Left ventricle myocardium inferior (tissue), 1 donor: ENCODE measurements at regions not wholly inside any gene's neighbourhood (a gene's known extent, or its start where the extent isn't known, plus 50 kb on each side); places are given as distances from the start of the nearest gene placed in this dataset.

Experiments
- DNase-seq: peaks from one replicate; pipeline ENCODE4 v3.0.0-alpha.2; 2020
- H3K27ac ChIP-seq: fragments of 200-600 bp; replicated peaks from 2 replicates; pipeline ENCODE4 v1.8.0; 2021
- H3K27me3 ChIP-seq: fragments of 200-600 bp; 2 replicates; pipeline ENCODE4 v1.8.0; 2021; ENCODE audit warnings: low read depth
- H3K36me3 ChIP-seq: fragments of 200-600 bp; 2 replicates; pipeline ENCODE4 v1.8.0; 2021
- H3K4me1 ChIP-seq: fragments of 200-600 bp; 2 replicates; pipeline ENCODE4 v1.8.0; 2021
- H3K4me3 ChIP-seq: fragments of 200-600 bp; 2 replicates; pipeline ENCODE4 v1.8.0; 2021; ENCODE audit warnings: mild to moderate bottlenecking, moderate library complexity
- H3K9me3 ChIP-seq: fragments of 200-600 bp; replicated peaks from 2 replicates; pipeline ENCODE4 v1.8.0; 2021
- CTCF ChIP-seq: fragments of 200-600 bp; IDR thresholded peaks from 2 replicates; pipeline ENCODE4 v1.8.0; 2021; ENCODE audit warnings: antibody characterized with exemption, mild to moderate bottlenecking, borderline replicate concordance
- intact Hi-C: fragments of 100-400 bp; cut with micrococcal nuclease; formaldehyde crosslinking; loops from one replicate; pipeline ENCODE4 v1.11.0; 2022
- donor health status: DM: no; HTN: yes; CAD: no; lungs with severe emphysema.

- no peak for DNase-seq
- TF ChIP-seq CTCF: no peak
- Histone ChIP-seq H3K27ac (no peak overlapping the region), H3K36me3 (no peaks in the 10 kb centered on the region), H3K4me1 (no peaks in the 10 kb centered on the region), H3K9me3 (no peaks in the 10 kb centered on the region), H3K4me3 (no peak overlapping the region), H3K27me3 (peaks cover 63% of the 10 kb centered on the region)
- intact Hi-C loops: no loop called here
These were observed 113.4 kb upstream of the UQCRFS1 start for GRCh38 chr19:29326351-29326750.

GRCh38 chr19:29326849-29327840 lies 114.2 kb upstream of the UQCRFS1 start:
- H3K36me3 ChIP-seq: no peaks in the 10 kb centered on the region
- H3K4me1 ChIP-seq: no peaks in the 10 kb centered on the region
- no peak for TF ChIP-seq CTCF
- no peaks in the 10 kb centered on the region for H3K9me3 ChIP-seq
- no peak overlapping the region for H3K27ac ChIP-seq
- no peak for DNase-seq
- intact Hi-C loops: no loop called here
- H3K27me3 ChIP-seq: peaks cover 59% of the 10 kb centered on the region
- no peak overlapping the region for H3K4me3 ChIP-seq

GRCh38 chr19:29328586-29328985 lies 115.6 kb upstream of the UQCRFS1 start:
- H3K4me1 ChIP-seq: no peaks in the 10 kb centered on the region
- no peaks in the 10 kb centered on the region for H3K9me3 ChIP-seq
- intact Hi-C loops: no loop called here
- peaks cover 49% of the 10 kb centered on the region for H3K27me3 ChIP-seq
- no peak overlapping the region for H3K27ac ChIP-seq
- no peak overlapping the region for H3K4me3 ChIP-seq
- no peak for TF ChIP-seq CTCF
- no peak for DNase-seq
- no peaks in the 10 kb centered on the region for H3K36me3 ChIP-seq

GRCh38 chr19:29329460-29330134 lies 116.6 kb upstream of the UQCRFS1 start:
- no peak for TF ChIP-seq CTCF
- Histone ChIP-seq H3K9me3 (no peaks in the 10 kb centered on the region), H3K27me3 (peaks cover 45% of the 10 kb centered on the region), H3K4me1 (no peaks in the 10 kb centered on the region), H3K27ac (no peak overlapping the region), H3K36me3 (no peaks in the 10 kb centered on the region), H3K4me3 (no peak overlapping the region)
- intact Hi-C loops: no loop called here
- DNase-seq: no peak

- intact Hi-C loops: no loop called here
- Histone ChIP-seq H3K4me3 (no peak overlapping the region), H3K27ac (no peak overlapping the region), H3K27me3 (peaks cover 31% of the 10 kb centered on the region), H3K9me3 (peaks cover 13% of the 10 kb centered on the region), H3K36me3 (no peaks in the 10 kb centered on the region), H3K4me1 (no peaks in the 10 kb centered on the region)
- no peak for DNase-seq
- TF ChIP-seq CTCF: no peak
These were observed 123.5 kb upstream of the UQCRFS1 start for GRCh38 chr19:29336425-29336824.
